Activated CD8-positive, alpha-beta T cell treated with anti-CD3 and anti-CD28 coated beads for 36 hours (primary cell): ENCODE measurements at regions not wholly inside any gene's neighbourhood (a gene's known extent, or its start where the extent isn't known, plus 50 kb on each side); places are given as distances from the start of the nearest gene placed in this dataset.

Experiments used
- ATAC-seq: fragments of 200-7000 bp; cut with Tn5 transposase; one replicate; pipeline ENCODE4 v1.10.0; 2021; ENCODE audit warnings: mild to moderate bottlenecking, moderate library complexity
- CTCF ChIA-PET: fragments of 350-600 bp; sonication (Branson Sonifier 250); formaldehyde crosslinking; loops from one replicate; lab custom pipeline; 2021; ENCODE audit warnings: antibody characterized with exemption; lab: Charles Lee
- POLR2A ChIA-PET: fragments of 350-600 bp; sonication (Branson Sonifier 250); formaldehyde crosslinking; loops from one replicate; lab custom pipeline; 2021; ENCODE audit warnings: antibody characterized with exemption; lab: Charles Lee
- DNase-seq: peaks from one replicate; pipeline ENCODE4 v3.0.0-alpha.2; 2020
- H3K27ac Mint-ChIP-seq: one replicate; pipeline ENCODE4 v1.8.0; 2021; ENCODE audit warnings: mild to moderate bottlenecking, mixed read lengths
- H3K27me3 Mint-ChIP-seq: one replicate; pipeline ENCODE4 v1.8.0; 2021; ENCODE audit warnings: mixed read lengths
- H3K36me3 Mint-ChIP-seq: one replicate; pipeline ENCODE4 v1.8.0; 2021; ENCODE audit warnings: low read depth, mixed read lengths
- H3K4me1 Mint-ChIP-seq: one replicate; pipeline ENCODE4 v1.8.0; 2021; ENCODE audit warnings: low read depth, mixed read lengths
- H3K4me3 Mint-ChIP-seq: one replicate; pipeline ENCODE4 v1.8.0; 2021; ENCODE audit warnings: mild to moderate bottlenecking, moderate library complexity, mixed read lengths
- H3K9me3 Mint-ChIP-seq: one replicate; pipeline ENCODE4 v1.8.0; 2021; ENCODE audit warnings: mixed read lengths
- CTCF ChIP-seq: fragments of 200-600 bp; IDR thresholded peaks from one replicate; pipeline ENCODE4 v1.8.0; 2022; ENCODE audit warnings: antibody characterized with exemption, mild to moderate bottlenecking
- intact Hi-C: fragments of 100-400 bp; cut with micrococcal nuclease; formaldehyde crosslinking; loops from one replicate; pipeline ENCODE4 v1.10.0; 2022

- ChIA-PET CTCF (interaction anchor here (0.6 kb wide), 1 partner anchor 92 kb away, joined by 3 read pairs; no protein-coding TSS in a partner anchor), POLR2A (no interaction called here)
- no peak for TF ChIP-seq CTCF
- Mint-ChIP-seq H3K27me3 (peaks cover 4% of the 10 kb centered on the region), H3K27ac (no peak overlapping the region), H3K36me3 (no peaks in the 10 kb centered on the region), H3K4me3 (no peak overlapping the region), H3K4me1 (no peaks in the 10 kb centered on the region), H3K9me3 (no peaks in the 10 kb centered on the region)
- DNase-seq: no peak
- ATAC-seq: no peak
- intact Hi-C loops: no loop called here
These were observed 67.5 kb upstream of the GCSH start for GRCh38 chr16:81163671-81164070.

GRCh38 chr16:81158964-81159363 is 62.8 kb upstream of the GCSH start:
- Mint-ChIP-seq H3K4me3 (no peak overlapping the region), H3K9me3 (no peaks in the 10 kb centered on the region), H3K27me3 (peaks cover 2% of the 10 kb centered on the region), H3K4me1 (no peaks in the 10 kb centered on the region), H3K27ac (no peak overlapping the region), H3K36me3 (no peaks in the 10 kb centered on the region)
- intact Hi-C loops: no loop called here
- TF ChIP-seq CTCF: no peak
- no peak for DNase-seq
- ChIA-PET POLR2A (no interaction called here), CTCF (no interaction called here)
- no peak for ATAC-seq

- intact Hi-C loops: no loop called here
- DNase-seq (no peak), ATAC-seq (no peak)
- H3K27me3 Mint-ChIP-seq: peaks cover 2% of the 10 kb centered on the region
- H3K27ac Mint-ChIP-seq: no peak overlapping the region
- H3K4me3 Mint-ChIP-seq: no peak overlapping the region
- H3K36me3 Mint-ChIP-seq: no peaks in the 10 kb centered on the region
- ChIA-PET POLR2A (no interaction called here), CTCF (no interaction called here)
- no peak for TF ChIP-seq CTCF
- H3K9me3 Mint-ChIP-seq: no peaks in the 10 kb centered on the region
- H3K4me1 Mint-ChIP-seq: no peaks in the 10 kb centered on the region
These were observed 59.6 kb upstream of the GCSH start for GRCh38 chr16:81155769-81156168.

GRCh38 chr16:81151648-81152310 is 55.6 kb upstream of the GCSH start:
- peaks cover 3% of the 10 kb centered on the region for H3K27me3 Mint-ChIP-seq
- CTCF ChIA-PET: interaction anchor here (1.0 kb wide), 1 partner anchor 10 kb away, joined by 5 read pairs; no protein-coding TSS in a partner anchor

More at GRCh38 chr16:81151648-81152310, 55.6 kb upstream of the GCSH start:
- Mint-ChIP-seq H3K9me3 (no peaks in the 10 kb centered on the region), H3K36me3 (no peaks in the 10 kb centered on the region), H3K27ac (no peak overlapping the region), H3K4me1 (no peaks in the 10 kb centered on the region), H3K4me3 (no peak overlapping the region)
- ATAC-seq (no peak), DNase-seq (no peak)
- intact Hi-C loops: no loop called here
- TF ChIP-seq CTCF: no peak
- POLR2A ChIA-PET: no interaction called here
